HEK293T (cell line): ENCODE measurements at regions not wholly inside any gene's neighbourhood (a gene's known extent, or its start where the extent isn't known, plus 50 kb on each side); places are given as distances from the start of the nearest gene placed in this dataset.
"Not testable (repeated sequence)": the region's sequence is repeated elsewhere in the genome, so short reads cannot be mapped to it uniquely, and the experiment has no call there.

Source experiments
- ARNT ChIP-seq: fragments of 450-650 bp; IDR thresholded peaks from 2 replicates; pipeline ENCODE4 v1.6.1; 2017; ENCODE audit warnings: mild to moderate bottlenecking
- BHLHE40 ChIP-seq: fragments of 450-650 bp; IDR thresholded peaks from 2 replicates; pipeline ENCODE4 v1.6.1; 2016; ENCODE audit warnings: mild to moderate bottlenecking, moderate library complexity, borderline replicate concordance
- CTBP1 ChIP-seq: fragments of 450-650 bp; IDR thresholded peaks from 2 replicates; pipeline ENCODE4 v1.6.1; 2016; ENCODE audit warnings: borderline replicate concordance
- ELF4 ChIP-seq: fragments of 450-650 bp; IDR thresholded peaks from 2 replicates; pipeline ENCODE4 v1.6.1; 2017; ENCODE audit warnings: antibody characterized with exemption
- FOXA1 ChIP-seq: fragments of 450-650 bp; IDR thresholded peaks from 2 replicates; pipeline ENCODE4 v1.6.1; 2016; ENCODE audit warnings: mild to moderate bottlenecking
- L3MBTL2 ChIP-seq: fragments of 450-650 bp; conservative IDR thresholded peaks from 2 replicates; pipeline ENCODE4 v1.6.1; 2016; ENCODE audit warnings: mild to moderate bottlenecking
- NFRKB ChIP-seq: fragments of 450-650 bp; IDR thresholded peaks from 2 replicates; pipeline ENCODE4 v1.6.1; 2016; ENCODE audit warnings: mild to moderate bottlenecking, moderate library complexity
- SP1 ChIP-seq: fragments of 450-650 bp; IDR thresholded peaks from 2 replicates; pipeline ENCODE4 v1.6.1; 2017
- SUZ12 ChIP-seq: fragments of 450-650 bp; IDR thresholded peaks from 2 replicates; pipeline ENCODE4 v1.6.1; 2016; ENCODE audit warnings: mild to moderate bottlenecking
- TARDBP ChIP-seq: fragments of 450-650 bp; IDR thresholded peaks from 2 replicates; pipeline ENCODE4 v1.6.1; 2016
- ZNF384 ChIP-seq: fragments of 450-650 bp; IDR thresholded peaks from 2 replicates; pipeline ENCODE4 v1.6.1; 2016
- TF ChIP-seq, protein P1 (sequence below): fragments of 450-650 bp; IDR thresholded peaks from 2 replicates; pipeline ENCODE4 v1.6.1; 2016

DNA sequence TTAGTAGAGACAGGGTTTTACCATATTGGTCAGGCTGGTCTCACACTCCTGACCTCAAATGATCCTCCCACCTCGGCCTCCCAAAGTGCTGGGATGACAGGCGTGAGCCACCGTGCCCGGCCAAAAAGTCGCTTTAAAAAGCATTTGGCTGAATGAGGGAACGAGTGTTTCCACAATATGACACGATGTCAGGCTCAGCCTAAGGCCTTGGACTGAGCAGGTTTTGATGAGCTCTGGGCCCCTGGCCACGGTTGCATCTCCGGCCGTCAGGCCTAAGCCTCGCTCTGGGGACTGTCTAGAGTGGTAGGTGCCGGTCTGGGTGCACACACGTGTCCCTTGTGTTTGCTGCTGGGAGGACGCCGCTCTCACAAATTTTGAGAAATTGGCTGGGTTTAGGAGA, 120.3 kb downstream of the NPIPB11 start:
- TF ChIP-seq ELF4, SP1, NFRKB, ZNF384, L3MBTL2, SUZ12, ARNT, BHLHE40, CTBP1, FOXA1, TARDBP: not testable (repeated sequence)
- TF ChIP-seq, protein P1, sequence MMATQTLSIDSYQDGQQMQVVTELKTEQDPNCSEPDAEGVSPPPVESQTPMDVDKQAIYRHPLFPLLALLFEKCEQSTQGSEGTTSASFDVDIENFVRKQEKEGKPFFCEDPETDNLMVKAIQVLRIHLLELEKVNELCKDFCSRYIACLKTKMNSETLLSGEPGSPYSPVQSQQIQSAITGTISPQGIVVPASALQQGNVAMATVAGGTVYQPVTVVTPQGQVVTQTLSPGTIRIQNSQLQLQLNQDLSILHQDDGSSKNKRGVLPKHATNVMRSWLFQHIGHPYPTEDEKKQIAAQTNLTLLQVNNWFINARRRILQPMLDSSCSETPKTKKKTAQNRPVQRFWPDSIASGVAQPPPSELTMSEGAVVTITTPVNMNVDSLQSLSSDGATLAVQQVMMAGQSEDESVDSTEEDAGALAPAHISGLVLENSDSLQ = not testable (repeated sequence)
